ENCODE measurements at regions not wholly inside any gene's neighbourhood (a gene's known extent, or its start where the extent isn't known, plus 50 kb on each side); places are given as distances from the start of the nearest gene placed in this dataset.

DNA sequence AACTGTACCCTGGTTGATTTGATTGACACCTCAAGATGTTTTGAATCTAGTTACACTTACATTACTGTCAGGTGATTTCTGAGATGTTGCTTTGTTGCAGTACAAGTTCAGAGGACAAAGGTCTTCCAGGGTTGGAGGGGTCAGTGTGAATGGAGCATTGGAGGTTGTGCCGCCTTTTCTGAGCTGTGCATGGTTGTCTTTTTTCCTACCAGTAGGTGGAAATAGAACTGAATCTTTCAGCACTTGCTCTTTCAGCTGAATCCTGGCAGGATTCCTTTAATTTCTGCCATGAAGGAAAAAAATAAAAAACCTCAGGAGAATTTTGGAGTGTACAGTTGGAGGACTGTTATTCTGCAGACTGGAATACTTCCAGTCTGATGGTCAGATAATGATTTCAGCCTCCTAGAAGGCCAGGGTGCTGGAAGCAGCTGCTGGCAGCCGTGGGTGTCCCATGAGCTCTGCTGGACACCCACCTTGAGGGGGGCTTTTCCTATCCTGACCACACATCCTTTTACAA lies 82.7 kb downstream of the PLCE1 start:
- no peak overlapping the region for H3K27ac Mint-ChIP-seq (ENCODE audit: unreplicated experiment)
- peaks cover 3% of the 10 kb centered on the region for H3K9me3 Mint-ChIP-seq (ENCODE audit: unreplicated experiment)
- H3K27me3 Mint-ChIP-seq (ENCODE audit: unreplicated experiment) = peaks cover 3% of the 10 kb centered on the region
- TF ChIP-seq, protein P1, sequence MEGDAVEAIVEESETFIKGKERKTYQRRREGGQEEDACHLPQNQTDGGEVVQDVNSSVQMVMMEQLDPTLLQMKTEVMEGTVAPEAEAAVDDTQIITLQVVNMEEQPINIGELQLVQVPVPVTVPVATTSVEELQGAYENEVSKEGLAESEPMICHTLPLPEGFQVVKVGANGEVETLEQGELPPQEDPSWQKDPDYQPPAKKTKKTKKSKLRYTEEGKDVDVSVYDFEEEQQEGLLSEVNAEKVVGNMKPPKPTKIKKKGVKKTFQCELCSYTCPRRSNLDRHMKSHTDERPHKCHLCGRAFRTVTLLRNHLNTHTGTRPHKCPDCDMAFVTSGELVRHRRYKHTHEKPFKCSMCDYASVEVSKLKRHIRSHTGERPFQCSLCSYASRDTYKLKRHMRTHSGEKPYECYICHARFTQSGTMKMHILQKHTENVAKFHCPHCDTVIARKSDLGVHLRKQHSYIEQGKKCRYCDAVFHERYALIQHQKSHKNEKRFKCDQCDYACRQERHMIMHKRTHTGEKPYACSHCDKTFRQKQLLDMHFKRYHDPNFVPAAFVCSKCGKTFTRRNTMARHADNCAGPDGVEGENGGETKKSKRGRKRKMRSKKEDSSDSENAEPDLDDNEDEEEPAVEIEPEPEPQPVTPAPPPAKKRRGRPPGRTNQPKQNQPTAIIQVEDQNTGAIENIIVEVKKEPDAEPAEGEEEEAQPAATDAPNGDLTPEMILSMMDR (IDR thresholded peaks at IDR 0.05; ENCODE audit: partially characterized antibody, unreplicated experiment) = no peak
- no peak for DNase-seq
- H3K4me3 Mint-ChIP-seq (ENCODE audit: unreplicated experiment) = no peak overlapping the region
- H3K36me3 Mint-ChIP-seq (ENCODE audit: unreplicated experiment) = no peaks in the 10 kb centered on the region
- H3K4me1 Mint-ChIP-seq (ENCODE audit: low read depth, unreplicated experiment) = no peaks in the 10 kb centered on the region

DNA sequence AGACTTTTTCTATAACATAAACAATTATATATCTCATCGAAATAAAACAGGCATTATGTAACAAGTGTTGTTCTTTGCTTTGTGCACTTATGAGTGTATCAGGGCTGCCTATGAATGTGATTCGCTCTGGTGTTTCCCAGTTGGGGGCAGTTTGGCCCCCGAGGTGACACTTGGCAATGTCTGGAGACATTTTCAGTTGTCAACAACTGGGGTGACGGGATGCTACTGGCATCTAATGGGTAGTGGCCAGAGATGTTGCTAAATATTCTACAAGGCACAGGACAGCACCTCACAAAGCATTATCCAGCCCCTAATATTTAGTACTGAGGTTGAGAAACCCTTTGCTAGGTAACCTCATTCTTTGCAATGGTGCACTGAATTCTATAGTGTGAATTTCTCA lies 83.3 kb downstream of the PLCE1 start:
- Mint-ChIP-seq H3K4me1 (ENCODE audit: low read depth, unreplicated experiment) (no peaks in the 10 kb centered on the region), H3K27ac (ENCODE audit: unreplicated experiment) (no peak overlapping the region), H3K27me3 (ENCODE audit: unreplicated experiment) (peaks cover 3% of the 10 kb centered on the region), H3K4me3 (ENCODE audit: unreplicated experiment) (no peak overlapping the region), H3K9me3 (ENCODE audit: unreplicated experiment) (peaks cover 3% of the 10 kb centered on the region), H3K36me3 (ENCODE audit: unreplicated experiment) (no peaks in the 10 kb centered on the region)
- TF ChIP-seq, protein P1 (IDR thresholded peaks at IDR 0.05; ENCODE audit: partially characterized antibody, unreplicated experiment) = no peak
- no peak for DNase-seq

DNA sequence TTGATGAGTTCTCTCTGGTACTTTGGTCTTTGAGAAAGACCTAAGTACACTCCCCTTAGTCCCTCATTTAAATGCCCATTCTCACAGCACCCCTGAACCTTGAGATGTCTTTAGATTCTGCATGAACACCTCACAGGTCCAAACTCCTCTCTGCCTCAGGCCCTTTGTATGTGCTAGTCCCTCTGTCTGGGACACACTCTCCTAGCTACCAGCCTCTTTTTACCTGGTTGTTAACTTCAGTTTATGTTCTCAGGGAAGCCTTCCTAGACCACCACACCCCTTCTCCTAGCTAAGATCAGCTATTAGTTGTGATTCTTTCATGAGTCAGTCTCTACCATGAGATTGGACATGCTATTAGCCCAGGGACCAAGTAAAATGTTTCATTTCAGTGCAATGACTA lies 86.4 kb downstream of the PLCE1 start:
- TF ChIP-seq, protein P1 (IDR thresholded peaks at IDR 0.05; ENCODE audit: partially characterized antibody, unreplicated experiment) = no peak
- peaks cover 3% of the 10 kb centered on the region for H3K9me3 Mint-ChIP-seq (ENCODE audit: unreplicated experiment)
- H3K4me3 Mint-ChIP-seq (ENCODE audit: unreplicated experiment) = no peak overlapping the region
- no peak overlapping the region for H3K27ac Mint-ChIP-seq (ENCODE audit: unreplicated experiment)
- DNase-seq = no peak
- H3K36me3 Mint-ChIP-seq (ENCODE audit: unreplicated experiment) = no peaks in the 10 kb centered on the region
- H3K4me1 Mint-ChIP-seq (ENCODE audit: low read depth, unreplicated experiment) = no peaks in the 10 kb centered on the region
- peaks cover 3% of the 10 kb centered on the region for H3K27me3 Mint-ChIP-seq (ENCODE audit: unreplicated experiment)

DNA sequence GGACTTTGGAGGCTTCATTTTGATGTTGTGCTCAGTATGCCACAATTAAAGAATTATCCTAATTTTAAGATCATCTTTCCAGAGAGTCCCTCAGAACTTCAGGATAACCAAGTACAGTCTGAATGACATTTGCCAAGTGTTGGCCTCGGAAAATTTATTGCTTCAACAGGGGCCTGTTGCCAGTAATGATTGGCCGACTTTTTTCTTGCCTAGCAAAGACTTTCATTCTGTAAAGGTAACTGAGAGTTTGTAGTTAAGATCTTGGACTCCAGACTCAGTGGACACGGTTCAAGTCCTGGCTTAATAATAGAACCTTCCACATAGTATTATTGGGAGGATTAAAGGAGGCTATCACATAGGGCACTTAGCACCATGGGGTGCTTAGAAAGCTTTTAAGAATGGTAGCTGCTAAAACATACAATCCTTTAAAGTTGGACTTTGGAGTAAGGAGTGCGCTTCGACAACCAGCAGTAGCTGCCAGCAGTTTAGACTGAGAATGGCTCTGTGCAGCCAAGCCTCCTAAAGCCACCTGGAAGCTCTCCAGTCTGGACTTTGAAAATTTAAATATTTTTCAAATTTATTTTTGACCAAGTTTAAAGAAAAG lies 90.0 kb downstream of the PLCE1 start:
- no peak overlapping the region for H3K27ac Mint-ChIP-seq (ENCODE audit: unreplicated experiment)
- no peaks in the 10 kb centered on the region for H3K36me3 Mint-ChIP-seq (ENCODE audit: unreplicated experiment)
- no peak overlapping the region for H3K4me3 Mint-ChIP-seq (ENCODE audit: unreplicated experiment)
- TF ChIP-seq, protein P1 (IDR thresholded peaks at IDR 0.05; ENCODE audit: partially characterized antibody, unreplicated experiment) = no peak
- no peaks in the 10 kb centered on the region for H3K4me1 Mint-ChIP-seq (ENCODE audit: low read depth, unreplicated experiment)
- H3K27me3 Mint-ChIP-seq (ENCODE audit: unreplicated experiment) = peaks cover 3% of the 10 kb centered on the region
- peaks cover 3% of the 10 kb centered on the region for H3K9me3 Mint-ChIP-seq (ENCODE audit: unreplicated experiment)
- no peak for DNase-seq

DNA sequence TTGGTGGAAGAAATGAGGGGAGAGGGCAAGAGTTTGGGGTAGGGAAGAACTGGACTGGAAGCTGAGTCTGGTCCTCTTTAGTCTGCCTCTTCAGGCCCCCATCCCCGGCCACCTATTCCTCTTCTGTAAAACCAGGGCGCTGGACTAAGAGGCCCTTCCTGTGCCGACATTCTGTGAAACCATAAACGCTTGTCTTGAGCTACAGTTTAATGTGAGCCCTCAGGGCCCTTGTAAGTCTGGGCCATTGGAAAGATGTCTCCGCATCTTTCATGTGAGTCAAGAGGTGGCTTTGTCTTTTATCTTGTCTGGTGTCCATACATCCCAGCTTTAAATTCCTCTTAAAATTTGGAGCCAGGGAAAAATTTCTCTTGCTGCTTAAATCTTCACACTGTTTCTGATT lies 90.6 kb downstream of the PLCE1 start:
- Mint-ChIP-seq H3K9me3 (ENCODE audit: unreplicated experiment) (peaks cover 3% of the 10 kb centered on the region), H3K4me1 (ENCODE audit: low read depth, unreplicated experiment) (peaks cover 1% of the 10 kb centered on the region), H3K27ac (ENCODE audit: unreplicated experiment) (no peak overlapping the region), H3K27me3 (ENCODE audit: unreplicated experiment) (peaks cover 3% of the 10 kb centered on the region), H3K4me3 (ENCODE audit: unreplicated experiment) (no peak overlapping the region), H3K36me3 (ENCODE audit: unreplicated experiment) (no peaks in the 10 kb centered on the region)
- TF ChIP-seq, protein P1 (IDR thresholded peaks at IDR 0.05; ENCODE audit: partially characterized antibody, unreplicated experiment) = no peak
- no peak for DNase-seq

All from glutamatergic neuron (in vitro differentiated cells).